Epithelial cell of proximal tubule (primary cell): ENCODE measurements at regions not wholly inside any gene's neighbourhood (a gene's known extent, or its start where the extent isn't known, plus 50 kb on each side); places are given as distances from the start of the nearest gene placed in this dataset.

Experiments used
- DNase-seq: peaks from one replicate; pipeline ENCODE4 v3.0.0-alpha.2; 2011; ENCODE audit warnings: low read depth
- H3K4me3 ChIP-seq: 2 replicates; pipeline ENCODE4 v1.5.1; 2011; ENCODE audit warnings: low read depth, mild to moderate bottlenecking, low read length
- TF ChIP-seq, protein P1 (sequence below): conservative IDR thresholded peaks from 2 replicates; pipeline ENCODE4 v1.5.1; 2012; ENCODE audit warnings: low read depth, mild to moderate bottlenecking, low read length

DNA sequence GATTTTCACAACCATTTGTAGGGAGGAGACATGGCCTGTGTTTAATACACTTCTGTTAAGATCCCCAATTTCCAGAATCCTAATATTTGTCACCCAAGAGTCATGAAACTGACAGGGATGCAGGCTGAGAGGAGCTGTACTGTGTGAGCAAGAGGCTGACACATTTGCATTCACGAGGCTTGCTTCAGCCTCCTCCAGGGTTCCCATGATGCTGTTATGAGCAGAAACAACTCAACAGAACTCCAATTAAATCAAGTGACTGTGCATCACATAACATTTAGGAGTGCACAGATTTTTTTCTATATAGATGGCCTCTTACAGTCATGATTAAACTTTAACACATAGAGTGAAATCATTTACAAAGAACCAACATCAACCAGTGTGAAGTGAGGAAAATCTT lies 292.3 kb upstream of the STT3B start:
- TF ChIP-seq, protein P1, sequence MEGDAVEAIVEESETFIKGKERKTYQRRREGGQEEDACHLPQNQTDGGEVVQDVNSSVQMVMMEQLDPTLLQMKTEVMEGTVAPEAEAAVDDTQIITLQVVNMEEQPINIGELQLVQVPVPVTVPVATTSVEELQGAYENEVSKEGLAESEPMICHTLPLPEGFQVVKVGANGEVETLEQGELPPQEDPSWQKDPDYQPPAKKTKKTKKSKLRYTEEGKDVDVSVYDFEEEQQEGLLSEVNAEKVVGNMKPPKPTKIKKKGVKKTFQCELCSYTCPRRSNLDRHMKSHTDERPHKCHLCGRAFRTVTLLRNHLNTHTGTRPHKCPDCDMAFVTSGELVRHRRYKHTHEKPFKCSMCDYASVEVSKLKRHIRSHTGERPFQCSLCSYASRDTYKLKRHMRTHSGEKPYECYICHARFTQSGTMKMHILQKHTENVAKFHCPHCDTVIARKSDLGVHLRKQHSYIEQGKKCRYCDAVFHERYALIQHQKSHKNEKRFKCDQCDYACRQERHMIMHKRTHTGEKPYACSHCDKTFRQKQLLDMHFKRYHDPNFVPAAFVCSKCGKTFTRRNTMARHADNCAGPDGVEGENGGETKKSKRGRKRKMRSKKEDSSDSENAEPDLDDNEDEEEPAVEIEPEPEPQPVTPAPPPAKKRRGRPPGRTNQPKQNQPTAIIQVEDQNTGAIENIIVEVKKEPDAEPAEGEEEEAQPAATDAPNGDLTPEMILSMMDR: no peak
- no peak overlapping the region for H3K4me3 ChIP-seq
- no peak for DNase-seq

DNA sequence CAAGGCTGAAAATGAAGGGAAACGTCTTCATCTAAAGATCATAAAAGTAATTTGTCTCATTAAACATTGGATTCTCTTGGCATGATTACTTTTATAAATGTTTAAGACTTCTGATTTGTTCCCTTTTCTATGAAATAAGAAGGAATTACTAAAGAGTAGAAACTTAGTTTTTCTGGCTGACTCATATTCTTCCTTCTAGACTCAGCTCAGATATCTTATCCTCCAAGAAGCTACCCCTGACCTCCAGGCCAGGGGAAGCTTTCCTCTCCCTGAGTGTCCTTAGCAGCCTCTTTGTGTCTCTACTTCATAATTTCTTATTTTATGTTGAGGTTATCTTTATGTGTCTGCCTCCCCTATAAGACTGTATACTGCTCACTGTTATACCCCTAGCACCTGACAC lies 291.9 kb upstream of the STT3B start:
- DNase-seq: no peak
- TF ChIP-seq, protein P1: no peak
- no peak overlapping the region for H3K4me3 ChIP-seq

DNA sequence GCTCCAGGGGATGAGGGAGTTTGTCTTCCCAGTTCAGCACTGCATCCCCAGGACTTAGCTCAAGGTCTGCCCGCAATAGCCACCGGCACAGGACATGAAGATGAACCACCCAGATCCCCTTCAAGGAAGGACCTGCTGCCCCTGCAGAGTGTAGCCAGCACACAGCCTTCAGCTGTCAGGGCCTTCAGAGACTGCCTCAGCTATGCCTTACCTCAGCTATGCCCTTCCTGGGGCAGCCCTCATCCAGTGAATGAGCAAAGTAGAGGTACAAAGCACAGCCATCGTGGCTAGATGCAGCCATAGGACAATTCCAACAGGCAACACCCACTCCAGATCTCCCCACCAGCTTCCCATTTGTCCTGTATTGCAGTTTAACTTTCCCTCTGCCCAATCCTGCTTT lies 291.2 kb upstream of the STT3B start:
- DNase-seq: no peak
- TF ChIP-seq, protein P1: no peak
- H3K4me3 ChIP-seq: no peak overlapping the region

DNA sequence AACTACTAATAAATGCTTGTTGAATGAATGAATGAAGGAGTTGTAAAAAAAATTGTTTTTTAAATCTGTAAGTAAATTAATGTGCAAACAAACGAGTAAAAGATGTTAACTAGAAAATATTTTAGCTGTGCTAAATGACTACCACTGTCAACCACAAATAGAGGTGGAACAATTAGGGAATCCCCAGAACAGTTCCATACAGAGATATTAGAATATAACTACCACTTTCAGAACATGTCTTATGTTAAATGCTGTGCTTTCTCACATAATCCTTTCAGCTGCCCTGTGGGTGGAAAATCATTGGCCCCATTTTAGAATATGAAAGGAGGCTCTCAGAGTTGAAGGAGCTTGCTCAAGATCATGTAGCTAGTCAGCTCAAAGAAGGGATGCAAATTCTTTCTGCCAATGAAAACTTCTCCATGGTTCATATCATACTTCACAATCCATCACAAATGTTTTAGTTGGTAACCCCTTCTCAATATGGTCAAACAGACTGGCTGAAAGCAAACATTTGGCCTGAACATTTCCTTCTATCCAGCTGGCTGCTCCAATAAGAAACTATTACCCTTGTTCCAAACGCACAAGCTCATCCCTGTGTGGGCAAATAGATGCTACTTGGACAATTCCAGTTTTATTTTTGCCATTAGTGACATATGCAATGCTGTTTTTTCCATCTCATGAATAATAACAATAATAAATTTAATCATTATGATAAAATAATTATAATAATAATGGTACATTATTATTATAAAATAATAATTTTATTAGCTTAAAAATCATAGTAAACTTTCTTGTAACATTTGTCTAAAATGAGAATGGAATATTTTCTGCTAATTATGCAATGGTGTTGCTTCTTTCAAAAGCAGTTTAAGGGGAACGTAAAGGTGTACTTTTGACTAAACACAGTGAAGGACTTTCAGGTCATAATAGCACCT lies 290.4 kb upstream of the STT3B start:
- TF ChIP-seq, protein P1: no peak
- no peak overlapping the region for H3K4me3 ChIP-seq
- no peak for DNase-seq

DNA sequence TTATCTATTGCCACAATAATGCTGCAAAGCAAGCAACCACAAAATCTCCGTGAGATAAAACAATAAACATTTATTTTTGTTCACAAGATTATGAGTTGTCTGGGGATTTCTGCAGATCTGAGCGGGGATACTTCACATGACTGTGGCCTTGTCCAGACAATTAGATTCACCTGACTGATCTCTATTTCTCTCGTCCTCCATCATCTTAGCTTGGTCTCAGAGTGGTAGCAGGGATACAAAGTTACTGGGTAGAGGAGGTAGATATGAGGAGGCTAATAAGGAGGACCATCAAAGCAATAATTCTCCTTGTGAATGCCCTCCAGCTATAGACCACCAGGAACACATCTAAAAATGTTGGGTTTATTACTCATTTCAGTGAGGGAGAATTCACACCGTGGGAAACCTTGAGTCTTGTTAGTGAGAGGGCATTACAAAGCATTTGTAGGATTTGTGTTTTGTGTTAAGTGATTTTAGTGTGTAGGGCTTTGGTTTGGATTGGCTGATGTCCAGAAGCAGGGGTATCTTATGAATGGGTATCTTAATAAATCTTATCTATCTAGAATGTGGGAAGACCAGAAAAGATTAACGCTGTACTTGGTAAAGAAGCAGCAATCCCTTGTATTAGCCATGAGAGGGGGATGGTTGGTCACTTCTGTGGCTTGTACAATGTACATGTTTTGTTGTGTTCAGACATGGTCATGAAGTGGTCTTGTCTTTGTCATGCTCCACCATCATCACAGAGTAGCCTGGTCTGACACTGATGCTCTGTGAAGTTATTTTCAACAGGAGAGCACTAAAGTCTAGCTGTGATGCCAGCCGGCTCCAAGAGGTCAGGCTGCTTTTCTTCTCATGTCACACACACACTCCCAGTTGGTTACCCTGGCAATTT lies 287.6 kb upstream of the STT3B start:
- H3K4me3 ChIP-seq: no peak overlapping the region
- no peak for DNase-seq
- TF ChIP-seq, protein P1: no peak

DNA sequence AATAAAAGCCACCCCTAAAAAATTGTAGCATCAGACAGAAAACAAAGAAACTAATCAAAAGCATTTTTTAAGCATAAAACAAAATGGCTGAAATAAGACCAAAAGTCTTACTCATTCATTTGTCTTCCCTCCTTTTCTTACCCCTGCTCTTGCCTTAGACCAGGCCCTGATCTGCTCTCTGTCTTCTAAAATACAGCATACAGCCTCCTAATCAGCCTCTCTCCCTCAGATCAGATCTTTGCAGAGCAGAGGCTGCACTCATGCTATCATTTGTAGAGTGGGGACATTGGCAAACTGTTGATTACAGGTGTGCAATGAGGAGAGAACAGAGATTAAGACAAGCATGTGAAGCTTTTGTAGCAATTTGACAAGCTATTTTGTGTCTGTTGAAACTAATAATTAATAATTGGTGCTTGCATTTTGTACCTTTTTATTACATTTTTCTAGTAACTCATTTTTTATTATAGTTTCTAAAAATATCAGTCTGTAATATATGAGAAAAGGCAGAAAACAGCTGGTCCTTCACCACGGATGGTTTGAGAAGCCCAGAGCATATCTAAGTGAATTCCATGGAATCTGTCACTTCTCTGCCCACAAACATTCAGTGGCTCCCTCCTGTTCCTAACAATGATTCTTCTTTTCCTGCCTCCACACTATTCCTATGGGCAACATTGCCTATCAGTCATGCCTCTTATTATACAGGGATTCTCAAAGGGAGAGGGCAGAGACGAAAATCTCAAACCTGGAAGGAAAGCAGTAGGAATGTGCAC lies 286.2 kb upstream of the STT3B start:
- no peak for DNase-seq
- H3K4me3 ChIP-seq: no peak overlapping the region
- TF ChIP-seq, protein P1: no peak
